Neural cell (in vitro differentiated cells): ENCODE measurements at regions not wholly inside any gene's neighbourhood (a gene's known extent, or its start where the extent isn't known, plus 50 kb on each side); places are given as distances from the start of the nearest gene placed in this dataset.

Experiments used
- H2AFZ ChIP-seq: fragments of 200-600, 300-800 bp; sonication (generic), shearing (Covaris generic); 2 replicates; pipeline ENCODE4 v1.6.0; 2014; ENCODE audit warnings: low read depth, mild to moderate bottlenecking, antibody characterized with exemption, low read length, moderate library complexity
- H3F3A ChIP-seq: fragments of 200-600 bp; shearing (Covaris generic); 2 replicates; pipeline ENCODE4 v1.6.1; 2016; ENCODE audit warnings: mild to moderate bottlenecking, moderate library complexity, mixed read lengths, antibody characterized with exemption, low read length; ENCODE audit not compliant: insufficient read depth, poor library complexity, severe bottlenecking
- H3K27ac ChIP-seq: fragments of 200-600, 300-800 bp; sonication (generic), shearing (Covaris generic); 2 replicates; pipeline ENCODE4 v1.5.1; 2014; ENCODE audit warnings: mild to moderate bottlenecking, low read length, moderate library complexity
- H3K27me3 ChIP-seq: fragments of 300-800, 200-600 bp; sonication (generic), shearing (Covaris generic); 2 replicates; pipeline ENCODE4 v1.6.0; 2014; ENCODE audit warnings: mild to moderate bottlenecking, low read depth, low read length, moderate library complexity; ENCODE audit not compliant: insufficient read depth
- H3K36me3 ChIP-seq: fragments of 300-800, 200-600 bp; sonication (generic), shearing (Covaris generic); 2 replicates; pipeline ENCODE4 v1.5.1; 2014; ENCODE audit warnings: mild to moderate bottlenecking, antibody characterized with exemption, low read length, moderate library complexity; ENCODE audit not compliant: insufficient read depth
- H3K4me2 ChIP-seq: fragments of 300-800, 200-600 bp; sonication (generic), shearing (Covaris generic); 2 replicates; pipeline ENCODE4 v1.6.0; 2014; ENCODE audit warnings: mild to moderate bottlenecking, low read length
- H3K4me3 ChIP-seq: fragments of 300-800, 200-600 bp; sonication (generic), shearing (Covaris generic); 2 replicates; pipeline ENCODE4 v1.5.1; 2014; ENCODE audit warnings: mild to moderate bottlenecking, low read length, moderate library complexity
- H3K79me2 ChIP-seq: fragments of 200-600 bp; shearing (Covaris generic); replicated peaks from 2 replicates; pipeline ENCODE4 v1.6.0; 2014; ENCODE audit warnings: mild to moderate bottlenecking, low read length, moderate library complexity; ENCODE audit not compliant: insufficient read depth
- H3K9ac ChIP-seq: fragments of 300-800, 200-600 bp; sonication (generic), shearing (Covaris generic); 2 replicates; pipeline ENCODE4 v1.6.1; 2016; ENCODE audit warnings: mild to moderate bottlenecking, low read length, mixed read lengths
- H3K9me2 ChIP-seq: fragments of 200-600 bp; shearing (Covaris generic); 2 replicates; pipeline ENCODE4 v1.6.1; 2016; ENCODE audit warnings: mild to moderate bottlenecking, low read length, mixed read lengths; ENCODE audit not compliant: insufficient read depth
- H3K9me3 ChIP-seq: fragments of 200-600, 300-800 bp; sonication (generic), shearing (Covaris generic); 2 replicates; pipeline ENCODE4 v1.6.1; 2016; ENCODE audit warnings: mild to moderate bottlenecking, mixed run types, low read length, moderate library complexity, mixed read lengths
- H4K20me1 ChIP-seq: fragments of 200-600 bp; shearing (Covaris generic); 2 replicates; pipeline ENCODE4 v1.6.1; 2016; ENCODE audit warnings: mild to moderate bottlenecking, mixed run types; ENCODE audit not compliant: insufficient read depth
- CTCF ChIP-seq: fragments of 450-650 bp; IDR thresholded peaks from 2 replicates; pipeline ENCODE4 v1.5.1; 2014; ENCODE audit warnings: antibody characterized with exemption, mild to moderate bottlenecking, moderate library complexity; ENCODE audit not compliant: poor library complexity, severe bottlenecking
- EP300 ChIP-seq: fragments of 450-650 bp; conservative IDR thresholded peaks from 2 replicates; pipeline ENCODE4 v1.6.1; 2014; ENCODE audit warnings: antibody characterized with exemption, mild to moderate bottlenecking, moderate library complexity; ENCODE audit not compliant: poor library complexity, severe bottlenecking
- EZH2 ChIP-seq: fragments of 200-600, 300-800 bp; shearing (Covaris generic), sonication (generic); IDR thresholded peaks from 2 replicates; pipeline ENCODE4 v1.6.1; 2014; ENCODE audit warnings: antibody characterized with exemption, low read length, borderline replicate concordance, mild to moderate bottlenecking; ENCODE audit not compliant: insufficient read depth, poor library complexity, severe bottlenecking
- MXI1 ChIP-seq: fragments of 450-650 bp; conservative IDR thresholded peaks from 2 replicates; pipeline ENCODE4 v1.6.1; 2014; ENCODE audit warnings: antibody characterized with exemption, mild to moderate bottlenecking; ENCODE audit not compliant: poor library complexity, severe bottlenecking
- POLR2AphosphoS5 ChIP-seq: IDR thresholded peaks from 2 replicates; pipeline ENCODE4 v1.6.1; 2012
- RAD21 ChIP-seq: fragments of 450-650 bp; conservative IDR thresholded peaks from 2 replicates; pipeline ENCODE4 v1.6.1; 2014; ENCODE audit warnings: antibody characterized with exemption, mild to moderate bottlenecking, moderate library complexity
- REST ChIP-seq: IDR thresholded peaks from 2 replicates; pipeline ENCODE4 v1.6.1; 2012; ENCODE audit warnings: borderline replicate concordance
- SMC3 ChIP-seq: fragments of 450-650 bp; conservative IDR thresholded peaks from 2 replicates; pipeline ENCODE4 v1.6.1; 2014; ENCODE audit warnings: antibody characterized with exemption, mild to moderate bottlenecking, moderate library complexity; ENCODE audit not compliant: poor library complexity
- TAF1 ChIP-seq: IDR thresholded peaks from 2 replicates; pipeline ENCODE4 v1.6.1; 2012; ENCODE audit warnings: low read depth

- H3K79me2 ChIP-seq = no peaks in the 10 kb centered on the region
- TF ChIP-seq CTCF = no peak
- no peak for TF ChIP-seq EZH2
- TF ChIP-seq TAF1 = no peak
- H3K9me3 ChIP-seq = no peaks in the 10 kb centered on the region
Observed at GRCh38 chr7:20894806-20895205, 108.1 kb upstream of the SP8 start.

GRCh38 chr7:20895563-20895962 lies 108.9 kb upstream of the SP8 start:
- Histone ChIP-seq H3K9me3 (no peaks in the 10 kb centered on the region), H3K4me3 (no peak overlapping the region), H3K9ac (no peak overlapping the region), H4K20me1 (no peaks in the 10 kb centered on the region), H3K27ac (no peak overlapping the region), H3F3A (no peaks in the 10 kb centered on the region), H3K9me2 (no peaks in the 10 kb centered on the region), H3K36me3 (no peaks in the 10 kb centered on the region), H3K27me3 (no peaks in the 10 kb centered on the region), H3K4me2 (no peak overlapping the region), H2AFZ (no peak overlapping the region), H3K79me2 (no peaks in the 10 kb centered on the region)
- no peak for TF ChIP-seq POLR2AphosphoS5
- no peak for TF ChIP-seq SMC3

More at GRCh38 chr7:20894806-20895205, 108.1 kb upstream of the SP8 start:
- Histone ChIP-seq H3K9ac (no peak overlapping the region), H3K27me3 (no peaks in the 10 kb centered on the region), H2AFZ (no peak overlapping the region), H3K27ac (no peak overlapping the region), H3K4me2 (no peak overlapping the region), H3F3A (no peaks in the 10 kb centered on the region), H4K20me1 (no peaks in the 10 kb centered on the region), H3K9me2 (no peaks in the 10 kb centered on the region), H3K36me3 (no peaks in the 10 kb centered on the region), H3K4me3 (no peak overlapping the region)

GRCh38 chr7:20896996-20897395 lies 110.3 kb upstream of the SP8 start:
- Histone ChIP-seq H3K4me3 (no peak overlapping the region), H3K36me3 (no peaks in the 10 kb centered on the region), H4K20me1 (no peaks in the 10 kb centered on the region), H3K79me2 (no peaks in the 10 kb centered on the region), H2AFZ (no peak overlapping the region), H3K4me2 (no peak overlapping the region), H3K9ac (no peak overlapping the region), H3F3A (no peaks in the 10 kb centered on the region), H3K9me2 (no peaks in the 10 kb centered on the region), H3K27me3 (no peaks in the 10 kb centered on the region), H3K9me3 (no peaks in the 10 kb centered on the region), H3K27ac (no peak overlapping the region)
- no peak for TF ChIP-seq POLR2AphosphoS5
- no peak for TF ChIP-seq MXI1
- no peak for TF ChIP-seq TAF1
- no peak for TF ChIP-seq SMC3
- no peak for TF ChIP-seq RAD21
- TF ChIP-seq CTCF = no peak
- no peak for TF ChIP-seq EP300
- no peak for TF ChIP-seq REST
- no peak for TF ChIP-seq EZH2
